ENCODE measurements at regions not wholly inside any gene's neighbourhood (a gene's known extent, or its start where the extent isn't known, plus 50 kb on each side); places are given as distances from the start of the nearest gene placed in this dataset.
"Not testable (repeated sequence)": the region's sequence is repeated elsewhere in the genome, so short reads cannot be mapped to it uniquely, and the experiment has no call there.

DNA sequence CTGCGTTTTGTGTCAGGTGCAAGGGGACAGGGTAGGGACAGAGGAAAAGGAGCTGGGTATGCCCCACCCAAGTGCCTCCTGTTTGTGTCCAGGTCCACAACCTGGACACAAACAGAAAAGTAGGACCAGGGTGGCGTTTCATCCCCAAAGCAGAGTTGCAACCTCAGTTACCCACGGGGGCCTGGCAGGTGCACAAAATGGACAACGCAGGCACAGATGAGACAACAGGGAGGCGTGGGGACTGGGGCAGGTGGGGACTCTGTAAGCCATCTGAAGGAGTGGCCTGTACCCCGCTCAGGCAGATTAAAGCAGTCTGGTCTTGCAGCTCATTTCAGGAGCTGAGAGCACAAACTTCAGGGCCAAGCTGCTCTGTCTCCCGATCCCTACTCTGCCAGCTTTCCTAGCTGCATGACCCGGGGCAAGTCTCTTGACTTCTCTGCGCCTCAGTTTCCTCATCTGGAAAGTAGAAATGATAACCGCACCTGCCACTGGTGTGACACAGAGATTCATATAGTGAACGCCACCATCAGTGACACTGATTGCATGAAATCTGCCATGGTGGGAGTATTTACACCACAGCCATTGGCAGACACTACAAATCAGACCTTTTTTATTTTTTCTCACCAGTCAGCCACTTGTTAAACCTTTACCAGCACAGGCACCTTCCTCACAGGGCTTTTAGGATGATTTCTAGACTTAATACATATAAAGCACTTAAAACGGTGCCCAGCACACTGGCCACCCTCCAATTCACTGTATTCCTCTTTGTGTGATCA lies 123.0 kb downstream of the PHETA1 start:
- no peak for DNase-seq (ENCODE audit: low read depth)
- TF ChIP-seq, protein P1, sequence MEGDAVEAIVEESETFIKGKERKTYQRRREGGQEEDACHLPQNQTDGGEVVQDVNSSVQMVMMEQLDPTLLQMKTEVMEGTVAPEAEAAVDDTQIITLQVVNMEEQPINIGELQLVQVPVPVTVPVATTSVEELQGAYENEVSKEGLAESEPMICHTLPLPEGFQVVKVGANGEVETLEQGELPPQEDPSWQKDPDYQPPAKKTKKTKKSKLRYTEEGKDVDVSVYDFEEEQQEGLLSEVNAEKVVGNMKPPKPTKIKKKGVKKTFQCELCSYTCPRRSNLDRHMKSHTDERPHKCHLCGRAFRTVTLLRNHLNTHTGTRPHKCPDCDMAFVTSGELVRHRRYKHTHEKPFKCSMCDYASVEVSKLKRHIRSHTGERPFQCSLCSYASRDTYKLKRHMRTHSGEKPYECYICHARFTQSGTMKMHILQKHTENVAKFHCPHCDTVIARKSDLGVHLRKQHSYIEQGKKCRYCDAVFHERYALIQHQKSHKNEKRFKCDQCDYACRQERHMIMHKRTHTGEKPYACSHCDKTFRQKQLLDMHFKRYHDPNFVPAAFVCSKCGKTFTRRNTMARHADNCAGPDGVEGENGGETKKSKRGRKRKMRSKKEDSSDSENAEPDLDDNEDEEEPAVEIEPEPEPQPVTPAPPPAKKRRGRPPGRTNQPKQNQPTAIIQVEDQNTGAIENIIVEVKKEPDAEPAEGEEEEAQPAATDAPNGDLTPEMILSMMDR (IDR thresholded peaks at IDR 0.05; ENCODE audit: insufficient read depth, low read depth, low read length, missing control alignments) = no peak
- H3K4me3 ChIP-seq (ENCODE audit: low read length) = no peak overlapping the region

DNA sequence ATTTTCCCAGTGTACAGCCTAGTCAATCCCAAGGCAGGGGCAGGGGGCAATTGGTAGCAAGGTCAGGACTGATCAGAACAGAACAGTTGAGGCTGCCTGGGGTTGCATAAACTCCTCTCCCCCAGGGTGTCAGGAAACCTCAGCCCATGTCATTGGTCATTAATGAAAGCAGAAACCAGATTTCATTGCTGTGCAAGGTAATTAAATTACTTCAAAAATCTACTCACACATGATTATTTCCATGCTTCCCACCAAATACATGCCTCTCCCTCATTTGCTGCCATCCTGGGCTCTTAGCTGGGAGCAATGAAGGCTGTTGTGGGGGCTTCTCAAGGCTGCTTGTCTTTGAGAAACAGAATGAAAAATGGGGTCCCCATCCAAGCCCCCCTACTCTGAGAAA lies 124.2 kb downstream of the PHETA1 start:
- H3K4me3 ChIP-seq (ENCODE audit: low read length) = no peak overlapping the region
- DNase-seq (ENCODE audit: low read depth) = no peak
- TF ChIP-seq, protein P1 (IDR thresholded peaks at IDR 0.05; ENCODE audit: insufficient read depth, low read depth, low read length, missing control alignments) = no peak

DNA sequence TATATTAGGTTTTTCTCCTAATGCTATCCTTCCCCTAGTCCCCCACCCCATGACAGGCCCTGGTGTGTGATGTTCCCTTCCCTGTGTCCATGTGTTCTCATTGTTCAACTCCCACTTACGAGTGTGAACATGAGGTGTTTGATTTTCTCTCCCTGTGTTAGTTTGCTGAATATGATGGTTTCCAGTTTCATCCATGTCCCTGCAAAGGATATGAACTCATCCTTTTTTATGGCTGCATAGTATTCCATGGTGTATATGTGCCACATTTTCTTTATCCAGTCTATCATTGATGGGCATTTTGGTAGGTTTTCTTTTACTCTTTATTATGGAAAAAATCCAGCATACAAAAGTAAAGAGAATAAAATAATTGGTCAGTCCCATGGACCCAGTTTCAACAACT lies 126.1 kb downstream of the PHETA1 start:
- H3K4me3 ChIP-seq (ENCODE audit: low read length); DNase-seq (ENCODE audit: low read depth): not testable (repeated sequence)

DNA sequence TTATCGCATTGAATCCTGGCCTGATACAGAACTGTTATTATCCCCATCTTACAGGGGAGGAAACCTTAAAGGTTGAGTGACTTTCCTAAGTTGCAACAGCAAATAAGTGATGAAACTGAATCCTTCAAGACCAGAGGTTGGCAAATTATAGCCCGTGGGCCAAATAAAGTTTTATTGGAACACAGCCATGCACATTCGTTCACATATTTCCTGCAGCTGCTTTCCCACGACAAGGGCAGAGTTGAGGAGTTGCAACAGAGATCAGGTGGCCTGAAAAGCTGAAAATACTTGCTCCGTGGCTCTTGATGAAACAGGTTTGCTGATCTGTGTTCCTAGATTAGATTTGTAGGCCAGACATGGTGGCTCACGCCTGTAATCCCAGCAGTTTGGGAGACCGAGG lies 126.7 kb downstream of the PHETA1 start:
- no peak overlapping the region for H3K4me3 ChIP-seq (ENCODE audit: low read length)
- peak; percentile 34 for DNase-seq (ENCODE audit: low read depth)
- TF ChIP-seq, protein P1 (IDR thresholded peaks at IDR 0.05; ENCODE audit: insufficient read depth, low read depth, low read length, missing control alignments) = no peak

DNA sequence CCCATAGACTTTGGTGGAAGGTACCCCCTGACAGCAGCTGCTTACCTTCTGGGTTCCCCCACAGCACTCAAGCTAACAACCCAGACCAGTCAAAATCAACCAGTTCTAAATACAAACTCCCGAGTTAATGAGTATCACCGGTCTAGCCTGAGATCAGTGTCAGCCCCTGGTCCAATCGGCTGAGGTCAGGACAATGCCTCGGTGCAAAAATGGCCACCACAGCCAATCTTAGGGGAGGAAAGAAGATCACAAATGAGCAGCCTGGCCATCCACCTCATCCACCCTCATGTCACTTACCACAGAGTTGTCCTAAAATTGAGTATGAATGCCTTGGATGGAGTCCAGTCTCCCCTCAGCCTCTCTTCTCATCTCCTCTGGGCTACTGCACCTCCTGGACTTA lies 128.5 kb downstream of the PHETA1 start:
- no peak for DNase-seq (ENCODE audit: low read depth)
- TF ChIP-seq, protein P1 (IDR thresholded peaks at IDR 0.05; ENCODE audit: insufficient read depth, low read depth, low read length, missing control alignments) = no peak
- no peak overlapping the region for H3K4me3 ChIP-seq (ENCODE audit: low read length)

DNA sequence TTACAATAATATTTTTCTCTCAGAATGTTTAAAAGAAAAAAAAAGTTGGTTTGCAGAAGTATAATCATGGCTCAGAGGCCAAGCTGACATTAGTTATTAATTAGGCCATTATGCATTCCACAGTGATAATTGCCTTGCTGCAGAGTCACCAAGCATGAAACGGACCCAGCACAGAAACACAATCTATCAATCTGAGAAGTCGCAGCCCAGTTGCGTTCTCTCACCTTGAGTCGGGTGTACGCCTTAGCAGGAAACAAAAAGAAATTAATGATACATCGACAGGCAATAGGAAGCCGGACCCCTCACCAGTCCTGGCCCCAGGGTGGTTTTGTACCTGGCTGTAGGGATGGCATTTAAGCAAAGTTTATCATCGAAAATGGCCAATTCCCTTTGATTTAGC lies 129.7 kb downstream of the PHETA1 start:
- DNase-seq (ENCODE audit: low read depth) = no peak
- H3K4me3 ChIP-seq (ENCODE audit: low read length) = no peak overlapping the region
- TF ChIP-seq, protein P1 (IDR thresholded peaks at IDR 0.05; ENCODE audit: insufficient read depth, low read depth, low read length, missing control alignments) = no peak

DNA sequence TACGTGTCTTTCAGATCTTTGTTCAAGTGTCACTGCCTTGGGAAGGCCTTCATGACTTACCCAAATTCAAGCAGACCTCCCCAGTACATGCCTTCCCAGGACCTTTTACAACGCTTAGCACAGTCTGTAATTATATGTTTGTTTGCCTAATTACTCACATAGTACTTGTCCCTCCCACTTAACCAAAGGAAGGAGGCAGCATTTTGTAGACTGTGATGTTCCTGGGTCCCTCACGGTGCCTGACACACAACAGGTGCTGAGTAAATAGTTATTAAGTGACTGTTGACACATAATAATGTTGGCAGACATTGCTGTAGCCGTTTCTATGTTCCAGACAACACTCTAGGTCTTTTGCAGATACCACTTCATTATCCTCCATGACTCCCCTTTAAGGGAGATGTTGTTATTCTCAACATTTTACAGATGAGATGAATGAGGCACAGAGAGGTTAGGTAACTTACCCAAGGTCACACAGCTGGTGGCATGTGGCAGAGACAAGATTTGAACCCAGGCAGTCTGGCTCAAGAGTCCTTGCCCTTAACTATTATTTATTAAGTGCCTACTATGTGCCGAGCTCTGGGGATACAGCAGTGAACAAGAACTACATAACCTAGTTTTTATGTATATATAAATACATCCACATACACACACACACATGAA lies 130.7 kb downstream of the PHETA1 start:
- TF ChIP-seq, protein P1 (IDR thresholded peaks at IDR 0.05; ENCODE audit: insufficient read depth, low read depth, low read length, missing control alignments) = no peak
- DNase-seq (ENCODE audit: low read depth) = no peak
- H3K4me3 ChIP-seq (ENCODE audit: low read length) = no peak overlapping the region

DNA sequence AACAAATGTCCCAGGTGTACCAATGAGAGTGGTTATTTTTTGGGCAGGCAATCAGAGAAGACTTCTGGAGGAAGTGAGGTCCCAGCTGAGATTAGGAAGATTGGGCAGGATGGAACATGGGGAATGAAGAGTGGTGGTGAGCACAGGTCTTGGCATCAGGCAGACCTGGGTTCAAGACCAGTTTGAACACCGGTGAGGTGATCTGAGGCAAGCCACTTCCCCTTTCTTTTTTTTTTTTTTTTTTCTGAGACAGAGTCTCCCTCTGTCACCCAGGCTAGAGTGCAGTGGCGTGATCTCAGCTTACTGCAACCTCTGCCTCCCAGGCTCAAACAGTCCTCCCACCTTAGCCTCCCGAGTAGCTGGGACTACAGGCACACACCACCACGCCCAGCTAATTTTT lies 134.4 kb downstream of the PHETA1 start:
- H3K4me3 ChIP-seq (ENCODE audit: low read length); DNase-seq (ENCODE audit: low read depth): not testable (repeated sequence)
